Osteoblast (primary cell): ENCODE measurements at regions not wholly inside any gene's neighbourhood (a gene's known extent, or its start where the extent isn't known, plus 50 kb on each side); places are given as distances from the start of the nearest gene placed in this dataset.
"Not testable (repeated sequence)": the region's sequence is repeated elsewhere in the genome, so short reads cannot be mapped to it uniquely, and the experiment has no call there.

ENCODE experiments used
- DNase-seq: peaks from one replicate; pipeline ENCODE4 v3.0.0; 2011; ENCODE audit warnings: low spot score, mixed read lengths; ENCODE audit not compliant: insufficient read length; ENCODE audit errors: missing footprints
- H2AFZ ChIP-seq: 2 replicates; pipeline ENCODE4 v1.6.0; 2011; ENCODE audit warnings: mild to moderate bottlenecking, low read length
- H3K27ac ChIP-seq: 2 replicates; pipeline ENCODE4 v1.5.1; 2011; ENCODE audit warnings: mild to moderate bottlenecking, low read depth, low read length, moderate library complexity
- H3K27me3 ChIP-seq: 2 replicates; pipeline ENCODE4 v1.6.0; 2012; ENCODE audit warnings: mild to moderate bottlenecking, control low read depth, inconsistent platforms, low read length, moderate library complexity; ENCODE audit not compliant: insufficient read depth
- H3K36me3 ChIP-seq: 2 replicates; pipeline ENCODE4 v1.5.1; 2011; ENCODE audit warnings: mild to moderate bottlenecking, low read length, control low read depth, moderate library complexity; ENCODE audit not compliant: insufficient read depth
- H3K4me1 ChIP-seq: 2 replicates; pipeline ENCODE4 v1.5.1; 2011; ENCODE audit warnings: mild to moderate bottlenecking, low read length, control low read depth, moderate library complexity; ENCODE audit not compliant: insufficient read depth
- H3K4me2 ChIP-seq: 2 replicates; pipeline ENCODE4 v1.6.0; 2011; ENCODE audit warnings: mild to moderate bottlenecking, low read length; ENCODE audit not compliant: insufficient read depth
- H3K4me3 ChIP-seq: fragments of 200-600 bp; sonication (generic); 3 replicates; pipeline ENCODE4 v1.5.1; 2012; ENCODE audit warnings: mild to moderate bottlenecking, low read length, inconsistent platforms; ENCODE audit not compliant: insufficient read depth
- H3K79me2 ChIP-seq: 2 replicates; pipeline ENCODE4 v1.6.0; 2012; ENCODE audit warnings: mild to moderate bottlenecking, low read length, control low read depth, inconsistent platforms; ENCODE audit not compliant: insufficient read depth
- H3K9me3 ChIP-seq: 2 replicates; pipeline ENCODE4 v1.5.1; 2011; ENCODE audit warnings: low read depth, low read length, control low read depth
- H4K20me1 ChIP-seq: 2 replicates; pipeline ENCODE4 v1.6.0; 2012; ENCODE audit warnings: mild to moderate bottlenecking, low read length, control low read depth; ENCODE audit not compliant: insufficient read depth
- CTCF ChIP-seq: IDR thresholded peaks from 2 replicates; pipeline ENCODE4 v1.5.1; 2011; ENCODE audit warnings: mild to moderate bottlenecking, low read depth, low read length, moderate library complexity; ENCODE audit errors: extremely low read depth

- Histone ChIP-seq H3K36me3 (no peaks in the 10 kb centered on the region), H3K9me3 (peaks cover 4% of the 10 kb centered on the region), H2AFZ (no peak overlapping the region), H3K79me2 (no peaks in the 10 kb centered on the region), H3K4me3 (no peak overlapping the region), H4K20me1 (no peaks in the 10 kb centered on the region), H3K4me1 (no peaks in the 10 kb centered on the region), H3K4me2 (no peak overlapping the region), H3K27ac (no peak overlapping the region), H3K27me3 (no peaks in the 10 kb centered on the region)
- no peak for TF ChIP-seq CTCF
- no peak for DNase-seq
These were observed 217.2 kb downstream of the IRX2 start for GRCh38 chr5:2534251-2534650.

GRCh38 chr5:2533848-2534247 lies 217.6 kb downstream of the IRX2 start:
- H3K27ac ChIP-seq, H2AFZ ChIP-seq, H3K36me3 ChIP-seq, H3K79me2 ChIP-seq, H4K20me1 ChIP-seq, H3K4me3 ChIP-seq, H3K4me2 ChIP-seq, H3K9me3 ChIP-seq, H3K4me1 ChIP-seq, DNase-seq, H3K27me3 ChIP-seq: not testable (repeated sequence)

- H3K4me2 ChIP-seq: no peak overlapping the region
- no peaks in the 10 kb centered on the region for H3K36me3 ChIP-seq
- no peak overlapping the region for H2AFZ ChIP-seq
- no peak overlapping the region for H3K4me3 ChIP-seq
- no peaks in the 10 kb centered on the region for H3K4me1 ChIP-seq
- H4K20me1 ChIP-seq: no peaks in the 10 kb centered on the region
- no peak for DNase-seq
- TF ChIP-seq CTCF: no peak
- no peak overlapping the region for H3K27ac ChIP-seq
- H3K79me2 ChIP-seq: no peaks in the 10 kb centered on the region
- H3K27me3 ChIP-seq: no peaks in the 10 kb centered on the region
- H3K9me3 ChIP-seq: peaks cover 4% of the 10 kb centered on the region
These were observed 218.7 kb downstream of the IRX2 start for GRCh38 chr5:2532809-2533208.

GRCh38 chr5:2531318-2531717 lies 220.2 kb downstream of the IRX2 start:
- TF ChIP-seq CTCF: no peak
- no peak overlapping the region for H3K27ac ChIP-seq
- no peak overlapping the region for H3K4me3 ChIP-seq
- H3K4me2 ChIP-seq: no peak overlapping the region
- H3K36me3 ChIP-seq: no peaks in the 10 kb centered on the region
- H2AFZ ChIP-seq: no peak overlapping the region
- peaks cover 4% of the 10 kb centered on the region for H3K9me3 ChIP-seq
- H3K27me3 ChIP-seq: no peaks in the 10 kb centered on the region
- no peak for DNase-seq
- H3K79me2 ChIP-seq: no peaks in the 10 kb centered on the region
- H3K4me1 ChIP-seq: no peaks in the 10 kb centered on the region
- H4K20me1 ChIP-seq: no peaks in the 10 kb centered on the region

GRCh38 chr5:2530609-2531008 lies 220.9 kb downstream of the IRX2 start:
- Histone ChIP-seq H3K27ac (no peak overlapping the region), H3K36me3 (no peaks in the 10 kb centered on the region), H3K4me3 (no peak overlapping the region), H3K9me3 (peaks cover 4% of the 10 kb centered on the region), H3K4me1 (no peaks in the 10 kb centered on the region), H3K4me2 (no peak overlapping the region), H2AFZ (no peak overlapping the region), H3K79me2 (no peaks in the 10 kb centered on the region), H4K20me1 (no peaks in the 10 kb centered on the region), H3K27me3 (no peaks in the 10 kb centered on the region)
- no peak for DNase-seq
- TF ChIP-seq CTCF: no peak
